A673 (cell line): ENCODE measurements at regions not wholly inside any gene's neighbourhood (a gene's known extent, or its start where the extent isn't known, plus 50 kb on each side); places are given as distances from the start of the nearest gene placed in this dataset.

Source experiments
- BruUV-seq: library from RNA; stranded (reverse); fragments of 400-500 nt; replicated peaks from 2 replicates; lab custom pipeline; 2021; lab: Mats Ljungman, UMichigan
- CTCF ChIA-PET: fragments of 300-600 bp; sonication (Branson Sonifier 250); formaldehyde crosslinking; loops from one replicate; lab custom pipeline; 2022; ENCODE audit warnings: antibody characterized with exemption; lab: Charles Lee
- POLR2A ChIA-PET: fragments of 300-600 bp; sonication (Branson Sonifier 250); formaldehyde crosslinking; loops from one replicate; lab custom pipeline; 2022; ENCODE audit warnings: antibody characterized with exemption; ENCODE audit not compliant: low non-redundant PET; lab: Charles Lee
- DNase-seq: peaks from one replicate; pipeline ENCODE4 v3.0.0-alpha.2; 2015; ENCODE audit warnings: low spot score
- H3K27ac ChIP-seq: fragments of 200-600 bp; sonication (generic); 2 replicates; pipeline ENCODE4 v1.5.1; 2016; ENCODE audit warnings: mixed run types, low read depth, mild to moderate bottlenecking, mixed read lengths, antibody characterized with exemption, low read length; ENCODE audit not compliant: poor library complexity, severe bottlenecking
- H3K27me3 ChIP-seq: fragments of 200-600 bp; sonication (generic); replicated peaks from 2 replicates; pipeline ENCODE4 v1.6.1; 2017; ENCODE audit warnings: mixed run types, low read depth, mild to moderate bottlenecking, mixed read lengths, antibody characterized with exemption, low read length; ENCODE audit not compliant: insufficient read depth, poor library complexity
- H3K36me3 ChIP-seq: fragments of 200-600 bp; sonication (generic); 2 replicates; pipeline ENCODE4 v1.6.1; 2016; ENCODE audit warnings: mixed run types, mild to moderate bottlenecking, mixed read lengths, antibody characterized with exemption, low read length; ENCODE audit not compliant: insufficient read depth, poor library complexity, severe bottlenecking
- H3K4me1 ChIP-seq: fragments of 200-600 bp; sonication (generic); 2 replicates; pipeline ENCODE4 v1.6.1; 2017; ENCODE audit warnings: mixed run types, mild to moderate bottlenecking, mixed read lengths, antibody characterized with exemption, low read length; ENCODE audit not compliant: insufficient read depth, poor library complexity, severe bottlenecking
- H3K4me3 ChIP-seq: fragments of 200-600 bp; sonication (generic); 2 replicates; pipeline ENCODE4 v1.5.1; 2016; ENCODE audit warnings: low read depth, mixed run types, mild to moderate bottlenecking, mixed read lengths, low read length; ENCODE audit not compliant: poor library complexity, severe bottlenecking
- H3K9me3 ChIP-seq: fragments of 200-600 bp; sonication (generic); 2 replicates; pipeline ENCODE4 v1.6.1; 2016; ENCODE audit warnings: mixed run types, low read depth, mild to moderate bottlenecking, mixed read lengths, antibody characterized with exemption, low read length; ENCODE audit not compliant: poor library complexity, severe bottlenecking
- EZH2 ChIP-seq: fragments of 200-600 bp; sonication (generic); IDR thresholded peaks from 2 replicates; pipeline ENCODE4 v1.6.1; 2017; ENCODE audit warnings: borderline replicate concordance, low read depth, mild to moderate bottlenecking, mixed read lengths, antibody characterized with exemption, low read length; ENCODE audit not compliant: poor library complexity, severe bottlenecking
- intact Hi-C: fragments of 100-400 bp; cut with micrococcal nuclease; formaldehyde crosslinking; loops from one replicate; pipeline ENCODE4 v1.10.0; 2022; ENCODE audit not compliant: unreplicated experiment
- TF ChIP-seq, protein P1 (sequence below): fragments of 300-800, 200-600 bp; sonication (generic); conservative IDR thresholded peaks from 2 replicates; pipeline ENCODE4 v1.5.1; 2017; ENCODE audit warnings: low read depth, mild to moderate bottlenecking, antibody characterized with exemption, low read length, moderate library complexity, mixed read lengths

- Histone ChIP-seq H3K27ac (no peak overlapping the region), H3K4me3 (no peak overlapping the region), H3K36me3 (no peaks in the 10 kb centered on the region), H3K4me1 (no peaks in the 10 kb centered on the region), H3K9me3 (no peaks in the 10 kb centered on the region), H3K27me3 (peaks cover 13% of the 10 kb centered on the region)
- CTCF ChIA-PET = no interaction called here
- intact Hi-C loops = no loop called here
- TF ChIP-seq EZH2 = no peak
- TF ChIP-seq, protein P1, sequence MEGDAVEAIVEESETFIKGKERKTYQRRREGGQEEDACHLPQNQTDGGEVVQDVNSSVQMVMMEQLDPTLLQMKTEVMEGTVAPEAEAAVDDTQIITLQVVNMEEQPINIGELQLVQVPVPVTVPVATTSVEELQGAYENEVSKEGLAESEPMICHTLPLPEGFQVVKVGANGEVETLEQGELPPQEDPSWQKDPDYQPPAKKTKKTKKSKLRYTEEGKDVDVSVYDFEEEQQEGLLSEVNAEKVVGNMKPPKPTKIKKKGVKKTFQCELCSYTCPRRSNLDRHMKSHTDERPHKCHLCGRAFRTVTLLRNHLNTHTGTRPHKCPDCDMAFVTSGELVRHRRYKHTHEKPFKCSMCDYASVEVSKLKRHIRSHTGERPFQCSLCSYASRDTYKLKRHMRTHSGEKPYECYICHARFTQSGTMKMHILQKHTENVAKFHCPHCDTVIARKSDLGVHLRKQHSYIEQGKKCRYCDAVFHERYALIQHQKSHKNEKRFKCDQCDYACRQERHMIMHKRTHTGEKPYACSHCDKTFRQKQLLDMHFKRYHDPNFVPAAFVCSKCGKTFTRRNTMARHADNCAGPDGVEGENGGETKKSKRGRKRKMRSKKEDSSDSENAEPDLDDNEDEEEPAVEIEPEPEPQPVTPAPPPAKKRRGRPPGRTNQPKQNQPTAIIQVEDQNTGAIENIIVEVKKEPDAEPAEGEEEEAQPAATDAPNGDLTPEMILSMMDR = no peak
- no peak for DNase-seq
- POLR2A ChIA-PET = no interaction called here
- no TSS peak for BruUV-seq
Observed at GRCh38 chr10:90350122-90350521, 507.7 kb downstream of the HTR7 start.

- no TSS peak for BruUV-seq
- TF ChIP-seq, protein P1 = no peak
- no peak for TF ChIP-seq EZH2
- CTCF ChIA-PET = no interaction called here
- Histone ChIP-seq H3K27ac (no peak overlapping the region), H3K36me3 (no peaks in the 10 kb centered on the region), H3K9me3 (no peaks in the 10 kb centered on the region), H3K4me3 (no peak overlapping the region), H3K27me3 (peaks cover 6% of the 10 kb centered on the region), H3K4me1 (no peaks in the 10 kb centered on the region)
- DNase-seq = no peak
- intact Hi-C loops = no loop called here
- POLR2A ChIA-PET = no interaction called here
Observed at GRCh38 chr10:90352288-90352687, 505.6 kb downstream of the HTR7 start.

GRCh38 chr10:90354914-90355313 lies 502.9 kb downstream of the HTR7 start:
- DNase-seq = no peak
- intact Hi-C loops = no loop called here
- Histone ChIP-seq H3K4me3 (no peak overlapping the region), H3K36me3 (no peaks in the 10 kb centered on the region), H3K4me1 (no peaks in the 10 kb centered on the region), H3K9me3 (no peaks in the 10 kb centered on the region), H3K27ac (no peak overlapping the region), H3K27me3 (no peaks in the 10 kb centered on the region)
- TF ChIP-seq, protein P1 = no peak
- TF ChIP-seq EZH2 = no peak
- POLR2A ChIA-PET = no interaction called here
- CTCF ChIA-PET = no interaction called here
- no TSS peak for BruUV-seq
